ENCODE measurements at regions not wholly inside any gene's neighbourhood (a gene's known extent, or its start where the extent isn't known, plus 50 kb on each side); places are given as distances from the start of the nearest gene placed in this dataset.
"Not testable (repeated sequence)": the region's sequence is repeated elsewhere in the genome, so short reads cannot be mapped to it uniquely, and the experiment has no call there.

DNA sequence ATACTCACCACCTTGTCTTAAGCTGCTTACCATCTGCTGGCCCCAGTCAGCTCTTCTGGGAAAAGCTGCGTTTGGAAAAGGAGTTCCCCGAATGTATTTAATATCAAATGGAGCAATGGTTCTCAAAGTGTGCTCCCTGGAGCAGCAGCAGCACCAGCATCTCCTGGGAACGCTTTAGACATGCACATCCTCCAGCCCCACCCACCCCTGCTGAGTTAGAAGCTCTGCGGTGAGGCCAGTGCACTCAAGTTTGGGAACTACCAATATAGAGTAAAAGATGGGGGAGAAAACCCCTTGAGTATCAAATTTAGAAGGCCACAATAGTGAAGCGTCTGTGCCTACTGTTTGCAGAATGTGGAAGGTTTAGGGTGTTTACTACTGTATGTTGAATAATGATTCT, 124.0 kb upstream of the TOPAZ1 start:
- in situ Hi-C loops (cut with HindIII; ENCODE audit: low sequenced_read_pairs): no loop called here

DNA sequence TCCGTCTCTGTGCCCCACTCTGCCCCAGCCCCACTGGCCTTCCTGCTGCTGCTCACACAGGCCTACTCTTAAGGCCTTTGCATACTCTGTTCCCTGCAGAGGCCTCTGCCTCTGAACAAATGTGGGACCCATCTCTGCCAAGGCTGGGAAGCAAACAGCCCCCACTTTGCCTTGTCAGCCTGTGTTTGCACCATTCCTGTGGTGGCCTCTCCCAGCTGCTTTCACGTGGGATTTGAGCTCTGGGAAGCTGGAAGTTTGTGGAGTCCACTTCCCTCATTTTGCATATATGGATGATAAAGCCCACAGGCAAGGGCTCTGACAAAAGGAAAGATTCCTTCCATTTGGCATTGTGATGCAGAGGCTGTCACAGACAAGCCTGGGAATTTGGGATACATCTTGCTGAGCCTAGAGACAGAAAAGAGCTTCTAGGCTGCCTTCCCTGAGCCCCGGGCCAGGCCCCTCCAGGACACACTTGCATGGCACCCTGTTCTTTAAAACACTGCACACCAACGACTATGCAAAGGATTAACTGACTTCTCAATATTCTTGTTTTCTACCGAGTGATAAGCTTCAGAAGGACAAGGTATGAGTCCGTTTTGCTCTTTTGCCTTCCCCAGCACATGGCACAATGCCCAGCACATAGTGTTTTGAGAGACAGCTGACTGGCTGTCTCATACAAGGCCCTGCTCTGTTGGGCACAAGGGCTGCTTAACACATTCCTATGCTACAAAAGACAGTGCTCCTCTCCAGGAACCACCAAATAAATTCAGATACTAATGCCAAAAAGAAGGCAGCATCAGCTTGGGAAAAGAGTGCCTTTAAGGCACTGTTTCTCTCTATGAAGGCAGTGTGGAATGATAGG, 120.7 kb upstream of the TOPAZ1 start:
- in situ Hi-C loops (cut with HindIII; ENCODE audit: low sequenced_read_pairs): no loop called here

DNA sequence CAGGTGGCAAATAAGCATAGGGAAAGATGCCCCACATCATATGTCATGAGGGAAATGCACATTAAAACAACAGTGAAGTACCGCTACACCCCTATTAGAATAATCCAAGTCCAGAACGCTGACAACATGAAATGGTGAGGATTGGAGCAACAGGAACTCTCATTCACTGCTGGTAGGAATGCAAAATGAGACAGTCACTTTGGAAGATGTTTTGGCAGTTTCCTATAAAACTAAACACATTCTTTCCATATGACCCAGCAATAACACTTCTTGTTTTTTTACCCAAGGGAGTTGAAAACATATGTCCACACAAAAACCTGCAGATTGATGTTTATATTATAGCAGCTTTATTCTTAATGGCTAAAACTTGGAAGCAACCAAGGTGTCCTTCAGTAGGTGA, 116.4 kb upstream of the TOPAZ1 start:
- in situ Hi-C loops (cut with HindIII; ENCODE audit: low sequenced_read_pairs): no loop called here

DNA sequence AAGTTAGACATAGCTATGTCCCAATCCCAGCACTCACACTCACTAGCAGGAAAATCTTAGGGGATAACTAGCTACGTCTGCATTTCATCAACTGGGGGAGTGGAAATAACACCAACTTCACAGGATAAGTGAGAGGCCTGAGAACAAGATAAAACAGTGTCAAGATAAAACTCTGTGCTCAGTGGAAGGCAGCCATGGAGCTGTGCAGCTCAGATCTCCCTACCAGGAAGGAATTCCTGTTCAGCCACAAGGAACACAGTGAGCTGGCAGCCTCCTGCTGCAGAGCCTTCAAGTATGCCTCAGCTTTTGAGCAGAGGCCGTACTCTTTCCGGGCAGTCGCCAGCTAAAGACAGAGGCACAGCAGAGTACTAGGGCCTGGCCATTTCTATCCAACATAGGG, 115.8 kb upstream of the TOPAZ1 start:
- in situ Hi-C loops (cut with HindIII; ENCODE audit: low sequenced_read_pairs): no loop called here

DNA sequence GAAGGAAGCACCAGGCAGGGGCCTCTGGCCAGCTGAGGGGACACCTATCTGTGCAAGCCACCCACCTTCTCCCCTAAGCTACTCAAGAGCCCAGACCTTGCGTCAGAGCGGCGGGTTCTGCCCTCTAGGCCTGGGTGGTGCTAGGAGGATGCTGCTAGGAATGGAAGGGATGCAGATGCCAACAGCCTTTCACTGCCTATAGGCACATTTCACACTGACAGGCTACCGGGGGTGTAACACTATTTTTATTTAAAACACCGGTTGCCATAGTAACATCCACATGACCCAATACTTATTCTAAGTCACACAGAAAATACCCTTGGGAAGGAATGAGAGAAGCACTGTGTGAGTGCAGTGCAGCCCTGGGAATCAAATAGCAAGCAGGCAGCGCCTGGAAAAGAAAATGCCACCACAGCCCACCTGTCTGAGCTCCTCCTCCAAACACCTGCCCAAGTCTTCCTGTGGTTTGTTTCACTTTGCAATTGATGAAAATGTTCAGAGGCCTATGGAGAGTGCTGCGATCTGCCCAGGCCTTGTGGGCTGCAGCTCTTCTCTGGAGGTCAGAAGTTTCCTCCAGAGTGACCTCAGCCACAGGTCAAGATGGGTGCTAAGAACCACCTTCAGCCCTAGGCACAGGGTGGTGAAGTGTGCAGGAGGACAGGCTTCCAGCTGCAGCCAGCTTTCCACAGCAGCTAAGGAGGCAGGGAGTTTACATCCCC, 113.5 kb upstream of the TOPAZ1 start:
- in situ Hi-C loops (cut with HindIII; ENCODE audit: low sequenced_read_pairs): no loop called here

DNA sequence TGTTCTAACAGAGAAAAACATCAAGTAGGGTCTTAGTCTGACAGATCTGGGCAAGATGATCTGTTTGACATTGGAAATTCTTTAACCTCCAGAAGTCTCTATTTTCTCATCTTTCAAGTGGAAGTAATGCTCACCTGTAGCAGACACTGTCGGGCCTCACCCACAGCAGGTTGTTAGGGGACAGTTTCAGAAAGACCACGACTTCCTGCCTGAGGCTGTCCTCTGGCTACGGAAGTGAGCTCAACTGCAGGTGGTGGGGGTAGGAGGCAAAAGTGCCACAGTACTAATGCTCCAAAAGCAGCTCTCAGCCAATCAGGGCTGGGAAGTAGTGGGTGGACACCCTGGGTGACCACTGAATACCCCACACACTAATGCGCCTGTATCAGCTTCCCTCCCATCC, 111.4 kb upstream of the TOPAZ1 start:
- in situ Hi-C loops (cut with HindIII; ENCODE audit: low sequenced_read_pairs): no loop called here

DNA sequence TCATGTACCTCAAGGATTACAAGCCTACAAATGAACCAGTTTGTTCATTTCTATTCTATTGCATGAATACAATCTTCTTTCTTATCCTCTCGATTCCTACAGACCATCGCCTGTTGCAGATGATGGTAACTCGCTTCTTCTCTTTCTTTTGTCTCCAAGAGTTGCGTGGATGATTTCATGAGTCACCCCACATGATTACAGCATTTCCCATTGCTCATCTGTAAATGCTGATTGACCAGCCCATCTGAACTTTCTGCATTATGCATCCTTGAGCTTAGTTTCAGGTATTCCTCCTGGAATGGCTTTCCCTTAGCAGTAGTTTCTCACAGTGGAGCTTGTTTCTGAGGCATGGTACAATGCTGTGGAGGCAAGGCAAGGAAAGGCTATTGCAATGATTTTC, 109.6 kb upstream of the TOPAZ1 start:
- in situ Hi-C loops (cut with HindIII; ENCODE audit: low sequenced_read_pairs): no loop called here

DNA sequence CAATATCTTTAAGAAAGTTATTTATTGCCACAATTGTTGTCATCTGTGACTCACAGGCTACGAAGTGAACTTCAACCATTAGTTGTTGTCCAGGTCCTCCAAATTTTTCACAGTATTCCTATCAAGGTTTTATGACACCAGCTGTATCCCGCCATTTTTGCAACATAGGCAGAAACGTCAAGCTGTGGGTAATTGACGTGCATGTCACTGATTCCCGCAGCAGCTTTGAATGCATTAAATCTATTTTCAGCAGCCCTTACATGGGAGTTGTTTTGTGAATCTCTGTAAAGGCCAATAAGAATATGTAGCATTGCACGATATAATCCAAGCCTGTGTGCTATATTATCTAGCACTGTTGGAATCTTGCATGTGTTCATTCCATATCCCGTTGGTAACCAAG, 109.1 kb upstream of the TOPAZ1 start:
- in situ Hi-C loops (cut with HindIII; ENCODE audit: low sequenced_read_pairs): no loop called here

DNA sequence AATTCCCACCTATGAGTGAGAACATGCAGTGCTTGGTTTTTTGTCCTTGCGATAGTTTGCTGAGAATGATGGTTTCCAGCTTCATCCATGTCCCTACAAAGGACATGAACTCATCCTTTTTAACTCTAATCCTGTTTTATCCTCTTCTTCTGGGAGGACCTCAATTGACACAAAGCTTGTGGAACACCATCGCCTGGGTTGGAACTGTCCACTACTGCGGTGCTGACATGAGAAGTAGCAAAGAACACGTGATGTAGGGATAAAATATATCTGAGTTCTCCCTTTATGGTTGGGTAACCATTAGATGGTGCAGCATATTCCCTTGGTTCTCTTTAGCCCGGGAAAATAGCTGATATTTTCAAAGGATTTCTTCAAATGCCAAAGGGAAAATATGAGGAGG, 105.3 kb upstream of the TOPAZ1 start:
- in situ Hi-C loops (cut with HindIII; ENCODE audit: low sequenced_read_pairs): no loop called here

DNA sequence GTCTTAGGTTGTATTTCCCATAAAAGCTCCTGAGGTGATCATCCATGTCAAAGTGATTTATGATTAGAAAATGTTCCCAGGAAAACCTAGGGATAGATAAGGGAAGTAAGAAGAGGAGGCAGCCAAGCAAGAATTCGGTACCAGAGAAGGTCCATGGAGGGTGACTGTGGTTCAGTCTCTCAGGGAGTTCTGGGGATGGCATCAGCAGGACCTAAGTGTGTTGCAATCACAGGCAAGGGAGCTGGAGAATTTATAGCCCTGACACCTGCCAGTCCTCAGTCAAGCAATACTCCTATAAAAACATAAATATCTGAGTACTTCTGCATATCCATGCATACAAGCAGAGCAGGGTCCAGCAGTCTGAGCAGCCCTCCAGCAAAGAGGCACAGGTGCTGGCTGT, 95.6 kb upstream of the TOPAZ1 start:
- in situ Hi-C loops (cut with HindIII; ENCODE audit: low sequenced_read_pairs): no loop called here

DNA sequence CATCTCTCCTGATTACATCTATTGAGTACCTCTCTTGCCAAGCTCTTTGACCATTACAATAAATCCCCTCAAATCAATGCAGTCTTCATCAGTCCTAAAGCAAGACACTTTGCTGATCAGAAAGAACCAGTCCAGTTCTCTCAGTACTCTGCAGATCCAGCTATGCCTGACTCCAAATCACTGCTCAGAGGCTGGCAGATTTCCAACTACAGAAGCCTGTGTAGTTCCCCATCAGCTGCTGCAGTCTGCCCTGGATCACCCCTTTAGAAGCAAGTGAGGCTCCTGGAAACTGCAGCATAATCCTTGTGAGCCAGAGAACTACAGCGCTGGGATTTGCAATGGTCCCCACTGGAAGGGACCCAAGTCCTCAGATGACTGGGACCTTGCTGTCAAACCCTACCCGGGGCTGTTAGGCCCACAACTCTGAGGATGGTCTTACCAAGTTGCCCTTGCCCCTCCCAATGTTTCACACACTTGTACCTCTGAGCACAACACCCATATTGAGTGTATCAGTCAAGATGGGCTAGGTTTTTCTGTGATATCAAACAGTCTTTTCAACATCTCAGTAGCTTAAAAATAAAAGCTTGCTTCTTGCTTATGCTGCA, 81.9 kb upstream of the TOPAZ1 start:
- in situ Hi-C loops (cut with HindIII; ENCODE audit: low sequenced_read_pairs): no loop called here

DNA sequence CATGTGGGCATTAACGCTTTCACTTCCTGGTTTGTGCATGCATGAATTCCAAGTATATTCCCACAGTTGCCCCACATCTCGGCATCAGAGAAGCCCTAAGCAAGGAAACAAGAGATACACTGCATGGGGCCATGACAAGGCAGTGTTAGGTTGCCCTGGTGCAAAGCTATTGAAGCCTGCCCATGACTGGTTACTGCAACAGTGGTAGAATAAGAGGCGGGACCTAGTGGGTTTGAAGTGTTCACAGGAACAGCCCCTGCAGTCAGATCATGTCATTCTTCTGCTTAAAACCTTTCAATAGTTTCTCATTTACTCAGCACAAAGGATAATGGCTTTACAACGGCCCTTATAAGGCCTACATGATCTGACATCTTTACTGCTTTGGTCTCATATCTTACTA, 80.9 kb upstream of the TOPAZ1 start:
- in situ Hi-C loops (cut with HindIII; ENCODE audit: low sequenced_read_pairs): no loop called here

DNA sequence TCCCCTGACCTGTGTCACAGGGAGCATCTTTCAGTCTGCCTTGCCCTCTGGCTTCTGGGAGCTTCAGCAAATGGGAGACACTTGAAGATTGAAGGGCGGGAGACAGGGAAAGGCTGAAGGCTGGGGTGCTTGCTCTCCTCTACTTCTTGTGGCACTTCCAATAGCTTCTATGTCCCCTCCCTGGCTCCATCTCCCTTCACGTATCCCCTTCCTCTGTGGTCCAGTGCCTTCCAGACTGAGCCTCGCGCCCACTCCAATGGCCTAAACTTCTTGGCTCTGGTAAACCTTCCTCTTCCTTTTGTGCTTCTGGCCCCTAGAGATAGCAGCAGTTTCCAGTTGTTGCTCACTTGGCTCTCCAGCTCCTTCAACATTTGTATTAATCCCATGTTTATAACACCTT, 69.8 kb upstream of the TOPAZ1 start:
- in situ Hi-C loops (cut with HindIII; ENCODE audit: low sequenced_read_pairs): no loop called here

DNA sequence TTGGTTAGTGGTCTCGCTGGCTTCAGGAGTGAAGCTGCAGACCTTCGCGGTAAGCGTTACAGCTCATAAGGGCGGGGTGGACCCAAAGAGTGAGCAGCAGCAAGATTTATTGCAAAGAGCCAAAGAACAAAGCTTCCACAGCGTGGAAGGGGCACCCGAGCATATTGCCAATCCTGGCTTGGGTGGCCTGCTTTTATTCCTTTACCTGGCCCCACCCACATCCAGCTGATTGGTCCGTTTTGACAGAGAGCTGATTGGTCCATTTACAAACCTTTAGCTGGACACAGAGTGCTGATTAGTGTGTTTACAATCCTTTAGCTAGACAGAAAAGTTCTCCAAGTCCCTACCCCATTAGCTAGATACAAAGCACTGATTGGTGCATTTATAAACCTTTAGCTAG, 69.0 kb upstream of the TOPAZ1 start:
- in situ Hi-C loops (cut with HindIII; ENCODE audit: low sequenced_read_pairs): not testable (repeated sequence)

DNA sequence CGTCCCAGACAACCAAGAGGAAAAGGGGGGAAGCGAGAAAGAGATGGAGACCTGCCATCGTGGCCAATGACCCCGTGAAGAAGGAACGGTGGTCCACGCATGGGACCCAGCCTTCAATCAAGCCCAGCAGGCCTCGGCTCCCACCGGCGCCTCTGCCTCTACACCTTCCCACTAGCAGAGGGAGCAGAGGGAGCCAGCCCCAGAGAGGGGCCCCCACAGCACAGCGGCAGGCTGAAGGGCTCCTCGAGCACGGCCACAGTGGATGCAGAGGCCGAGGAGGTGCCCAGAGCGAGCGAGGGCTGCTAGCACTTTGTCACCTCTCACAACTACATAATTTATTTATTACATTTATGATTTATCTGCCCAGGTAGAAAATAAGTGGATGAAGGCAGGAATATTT, 68.4 kb upstream of the TOPAZ1 start:
- in situ Hi-C loops (cut with HindIII; ENCODE audit: low sequenced_read_pairs): no loop called here

DNA sequence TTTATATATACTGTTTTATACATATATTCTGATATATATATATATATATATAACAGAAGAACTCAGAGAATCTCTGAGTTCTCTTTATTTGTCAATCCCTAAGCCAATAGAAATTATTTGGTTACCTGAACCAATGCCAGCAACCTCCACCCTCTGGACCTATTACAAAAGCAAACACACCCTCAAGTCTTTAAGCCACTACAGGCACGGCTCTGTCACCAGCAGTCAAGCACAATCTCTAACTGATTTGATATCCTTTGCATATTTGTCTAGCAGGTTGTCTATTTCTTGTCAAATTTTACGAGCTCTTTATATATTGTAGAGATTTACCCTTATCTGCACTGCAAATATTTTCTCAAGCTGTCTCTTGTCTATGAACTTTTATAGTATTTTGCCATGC, 66.6 kb upstream of the TOPAZ1 start:
- in situ Hi-C loops (cut with HindIII; ENCODE audit: low sequenced_read_pairs): no loop called here

DNA sequence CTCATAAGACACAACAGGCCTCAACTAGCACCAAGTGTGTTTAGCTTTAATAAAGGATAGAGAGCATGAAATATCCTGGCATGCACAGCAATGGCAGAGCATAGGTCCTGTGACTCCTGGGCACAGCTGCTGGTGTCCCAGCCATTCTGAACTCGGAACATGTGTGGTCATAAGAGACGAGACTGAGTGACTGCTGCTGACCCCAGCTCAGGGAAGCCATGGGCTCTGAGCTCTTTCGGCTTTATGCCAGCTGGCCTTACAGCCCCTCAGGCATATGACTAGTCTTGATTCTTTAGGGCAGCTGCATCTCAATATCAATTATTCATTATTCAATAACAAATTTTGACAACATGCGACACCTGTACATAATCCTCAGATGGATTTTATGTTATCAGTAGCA, 62.4 kb upstream of the TOPAZ1 start:
- in situ Hi-C loops (cut with HindIII; ENCODE audit: low sequenced_read_pairs): no loop called here

DNA sequence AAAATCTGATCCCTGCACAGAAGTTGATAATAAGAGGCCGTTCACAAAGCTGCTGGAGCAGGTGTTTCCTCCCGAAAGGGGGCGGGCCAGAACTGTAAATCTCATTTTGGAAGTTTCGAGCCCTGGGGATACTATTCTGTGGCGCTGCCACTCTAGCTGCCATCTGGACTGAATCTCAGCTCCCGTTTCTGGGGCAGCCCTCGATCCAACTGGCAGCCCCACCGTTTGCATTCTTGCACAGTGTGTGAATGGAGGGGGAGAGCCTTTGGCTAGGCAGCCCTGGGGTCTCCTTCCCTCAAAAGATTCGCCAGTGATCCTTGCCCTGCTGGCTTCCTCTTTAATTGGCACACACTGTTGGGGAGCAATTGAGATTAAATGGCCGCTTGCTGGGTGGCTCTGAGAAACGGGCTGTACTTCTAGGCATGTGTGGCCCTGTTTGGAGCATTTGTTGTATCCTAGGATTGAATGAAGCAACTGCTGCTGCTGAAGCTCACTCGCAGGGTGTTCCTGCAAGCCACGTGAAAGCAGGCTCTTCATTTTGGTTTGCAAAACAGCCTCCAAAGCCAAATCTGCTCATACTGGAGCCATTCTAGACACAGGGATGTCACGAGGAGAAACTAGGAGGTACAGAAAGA, 57.2 kb upstream of the TOPAZ1 start:
- in situ Hi-C loops (cut with HindIII; ENCODE audit: low sequenced_read_pairs): no loop called here

DNA sequence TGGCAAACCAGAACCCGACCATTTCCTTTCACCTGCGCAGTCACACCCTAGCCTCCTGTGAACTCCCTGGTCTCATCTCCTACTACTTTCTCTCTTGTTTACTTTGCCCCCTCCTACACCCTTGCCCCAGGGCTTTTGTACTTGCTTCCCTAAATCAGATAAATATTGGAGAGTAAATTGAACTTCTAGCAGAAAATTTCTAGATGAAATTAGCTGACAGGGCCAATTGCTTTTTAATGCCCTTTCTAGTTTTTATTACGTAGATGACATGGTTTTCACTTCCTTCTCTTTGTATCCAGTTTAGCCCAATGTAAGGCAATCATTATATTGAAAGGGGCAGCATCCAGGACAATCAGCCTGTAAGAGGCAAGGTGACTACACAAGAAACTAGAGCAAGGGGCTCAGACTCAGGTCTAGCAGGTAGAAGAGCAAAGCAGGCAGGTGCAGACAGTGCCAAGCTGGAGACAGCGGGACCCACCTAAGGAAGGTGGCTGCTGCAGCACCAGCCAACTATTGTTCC, 56.2 kb upstream of the TOPAZ1 start:
- in situ Hi-C loops (cut with HindIII; ENCODE audit: low sequenced_read_pairs): no loop called here

DNA sequence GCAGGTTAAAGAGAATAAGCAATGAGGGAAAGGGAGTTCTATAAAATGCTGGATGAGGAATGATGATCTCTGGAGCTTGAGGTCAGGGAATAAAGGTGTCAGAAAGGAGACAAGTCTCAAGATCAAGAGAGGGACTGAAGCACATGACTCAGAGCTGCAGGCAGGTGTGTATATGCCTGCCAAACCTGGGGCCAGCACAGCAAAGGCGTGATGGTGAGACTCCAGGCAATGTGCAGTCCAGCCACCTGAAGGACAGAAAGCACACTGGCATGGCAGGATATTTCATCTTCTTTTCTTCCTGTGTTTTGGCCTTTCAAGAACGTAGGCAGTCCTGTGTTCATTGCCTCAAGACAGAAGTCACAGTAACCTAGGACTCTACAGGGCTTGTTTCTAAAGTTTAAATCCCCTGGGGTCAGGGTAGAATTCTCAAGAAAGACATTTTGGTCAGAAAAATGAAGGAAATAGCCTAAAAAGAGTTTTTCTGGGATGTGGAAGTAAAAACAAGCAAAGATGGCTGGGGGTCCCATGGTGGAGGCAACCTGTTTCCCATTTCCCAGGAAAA, 55.5 kb upstream of the TOPAZ1 start:
- in situ Hi-C loops (cut with HindIII; ENCODE audit: low sequenced_read_pairs): no loop called here

DNA sequence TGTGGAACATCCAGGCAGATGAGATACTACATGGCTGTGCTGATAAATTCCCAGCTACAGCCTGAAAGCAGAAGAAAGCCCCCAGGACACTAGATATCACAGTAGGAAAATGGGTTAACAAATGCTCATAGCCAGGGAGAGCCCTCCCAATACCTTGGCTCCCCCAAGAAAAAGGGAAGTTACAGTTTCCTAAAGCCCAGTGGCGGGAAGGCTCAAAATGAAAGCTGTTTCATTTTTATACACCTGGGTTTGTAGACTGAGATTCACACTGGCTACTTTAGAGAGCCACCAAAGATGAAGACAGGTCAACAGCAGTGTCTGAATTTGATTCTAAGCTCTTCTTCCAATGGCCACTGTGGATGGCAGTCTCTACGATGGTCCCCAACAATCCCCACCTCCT, 55.0 kb upstream of the TOPAZ1 start:
- in situ Hi-C loops (cut with HindIII; ENCODE audit: low sequenced_read_pairs): no loop called here
